ENCODE measurements at regions not wholly inside any gene's neighbourhood (a gene's known extent, or its start where the extent isn't known, plus 50 kb on each side); places are given as distances from the start of the nearest gene placed in this dataset.

GRCh38 chr10:108582387-108582786 lies 1340.9 kb downstream of the XPNPEP1 start:
- Histone ChIP-seq H3K27ac (ENCODE audit: low read depth, low read length) (no peak overlapping the region), H3K36me3 (ENCODE audit: insufficient read depth, low read length) (no peaks in the 10 kb centered on the region), H3K79me2 (ENCODE audit: control insufficient read depth, insufficient read depth, low read length, unreplicated experiment) (no peaks in the 10 kb centered on the region), H3K27me3 (ENCODE audit: insufficient read depth, low read length) (no peaks in the 10 kb centered on the region), H2AFZ (ENCODE audit: low read length, unreplicated experiment) (no peak overlapping the region), H3K4me3 (ENCODE audit: low read depth, low read length) (no peak overlapping the region), H3K4me1 (ENCODE audit: control insufficient read depth, insufficient read depth, low read length, unreplicated experiment) (no peaks in the 10 kb centered on the region)

GRCh38 chr10:108578258-108578657 lies 1345.1 kb downstream of the XPNPEP1 start:
- Histone ChIP-seq H3K4me1 (ENCODE audit: control insufficient read depth, insufficient read depth, low read length, unreplicated experiment) (no peaks in the 10 kb centered on the region), H3K79me2 (ENCODE audit: control insufficient read depth, insufficient read depth, low read length, unreplicated experiment) (no peaks in the 10 kb centered on the region), H3K36me3 (ENCODE audit: insufficient read depth, low read length) (no peaks in the 10 kb centered on the region), H3K4me3 (ENCODE audit: low read depth, low read length) (no peak overlapping the region), H2AFZ (ENCODE audit: low read length, unreplicated experiment) (no peak overlapping the region), H3K27me3 (ENCODE audit: insufficient read depth, low read length) (no peaks in the 10 kb centered on the region), H3K27ac (ENCODE audit: low read depth, low read length) (no peak overlapping the region)

- no peaks in the 10 kb centered on the region for H3K4me1 ChIP-seq (ENCODE audit: control insufficient read depth, insufficient read depth, low read length, unreplicated experiment)
- no peaks in the 10 kb centered on the region for H3K79me2 ChIP-seq (ENCODE audit: control insufficient read depth, insufficient read depth, low read length, unreplicated experiment)
- no peak overlapping the region for H3K4me3 ChIP-seq (ENCODE audit: low read depth, low read length)
- no peaks in the 10 kb centered on the region for H3K27me3 ChIP-seq (ENCODE audit: insufficient read depth, low read length)
- no peak overlapping the region for H2AFZ ChIP-seq (ENCODE audit: low read length, unreplicated experiment)
- no peaks in the 10 kb centered on the region for H3K36me3 ChIP-seq (ENCODE audit: insufficient read depth, low read length)
- H3K27ac ChIP-seq (ENCODE audit: low read depth, low read length): no peak overlapping the region
Observed at GRCh38 chr10:108574233-108574632, 1349.1 kb downstream of the XPNPEP1 start.

GRCh38 chr10:108568824-108569223 lies 1354.5 kb downstream of the XPNPEP1 start:
- H3K27me3 ChIP-seq (ENCODE audit: insufficient read depth, low read length): no peaks in the 10 kb centered on the region
- no peaks in the 10 kb centered on the region for H3K79me2 ChIP-seq (ENCODE audit: control insufficient read depth, insufficient read depth, low read length, unreplicated experiment)
- H3K36me3 ChIP-seq (ENCODE audit: insufficient read depth, low read length): no peaks in the 10 kb centered on the region
- no peak overlapping the region for H3K4me3 ChIP-seq (ENCODE audit: low read depth, low read length)
- H3K27ac ChIP-seq (ENCODE audit: low read depth, low read length): no peak overlapping the region
- H3K4me1 ChIP-seq (ENCODE audit: control insufficient read depth, insufficient read depth, low read length, unreplicated experiment): no peaks in the 10 kb centered on the region
- no peak overlapping the region for H2AFZ ChIP-seq (ENCODE audit: low read length, unreplicated experiment)

- Histone ChIP-seq H3K27me3 (ENCODE audit: insufficient read depth, low read length) (no peaks in the 10 kb centered on the region), H3K4me1 (ENCODE audit: control insufficient read depth, insufficient read depth, low read length, unreplicated experiment) (no peaks in the 10 kb centered on the region), H2AFZ (ENCODE audit: low read length, unreplicated experiment) (no peak overlapping the region), H3K27ac (ENCODE audit: low read depth, low read length) (no peak overlapping the region), H3K79me2 (ENCODE audit: control insufficient read depth, insufficient read depth, low read length, unreplicated experiment) (no peaks in the 10 kb centered on the region), H3K36me3 (ENCODE audit: insufficient read depth, low read length) (no peaks in the 10 kb centered on the region), H3K4me3 (ENCODE audit: low read depth, low read length) (no peak overlapping the region)
Observed at GRCh38 chr10:108567899-108568752, 1355.2 kb downstream of the XPNPEP1 start.

GRCh38 chr10:108566316-108567107 lies 1356.8 kb downstream of the XPNPEP1 start:
- Histone ChIP-seq H3K79me2 (ENCODE audit: control insufficient read depth, insufficient read depth, low read length, unreplicated experiment) (no peaks in the 10 kb centered on the region), H3K4me3 (ENCODE audit: low read depth, low read length) (no peak overlapping the region), H3K27ac (ENCODE audit: low read depth, low read length) (no peak overlapping the region), H3K27me3 (ENCODE audit: insufficient read depth, low read length) (no peaks in the 10 kb centered on the region), H3K36me3 (ENCODE audit: insufficient read depth, low read length) (no peaks in the 10 kb centered on the region), H3K4me1 (ENCODE audit: control insufficient read depth, insufficient read depth, low read length, unreplicated experiment) (no peaks in the 10 kb centered on the region), H2AFZ (ENCODE audit: low read length, unreplicated experiment) (no peak overlapping the region)

GRCh38 chr10:108562105-108562504 lies 1361.2 kb downstream of the XPNPEP1 start:
- H3K36me3 ChIP-seq (ENCODE audit: insufficient read depth, low read length): no peaks in the 10 kb centered on the region
- no peaks in the 10 kb centered on the region for H3K27me3 ChIP-seq (ENCODE audit: insufficient read depth, low read length)
- H2AFZ ChIP-seq (ENCODE audit: low read length, unreplicated experiment): no peak overlapping the region
- H3K79me2 ChIP-seq (ENCODE audit: control insufficient read depth, insufficient read depth, low read length, unreplicated experiment): no peaks in the 10 kb centered on the region
- no peak overlapping the region for H3K27ac ChIP-seq (ENCODE audit: low read depth, low read length)
- H3K4me3 ChIP-seq (ENCODE audit: low read depth, low read length): no peak overlapping the region
- no peaks in the 10 kb centered on the region for H3K4me1 ChIP-seq (ENCODE audit: control insufficient read depth, insufficient read depth, low read length, unreplicated experiment)

- Histone ChIP-seq H3K79me2 (ENCODE audit: control insufficient read depth, insufficient read depth, low read length, unreplicated experiment) (no peaks in the 10 kb centered on the region), H3K27ac (ENCODE audit: low read depth, low read length) (no peak overlapping the region), H2AFZ (ENCODE audit: low read length, unreplicated experiment) (no peak overlapping the region), H3K4me3 (ENCODE audit: low read depth, low read length) (no peak overlapping the region), H3K27me3 (ENCODE audit: insufficient read depth, low read length) (no peaks in the 10 kb centered on the region), H3K4me1 (ENCODE audit: control insufficient read depth, insufficient read depth, low read length, unreplicated experiment) (no peaks in the 10 kb centered on the region), H3K36me3 (ENCODE audit: insufficient read depth, low read length) (no peaks in the 10 kb centered on the region)
Observed at GRCh38 chr10:108561649-108562048, 1361.7 kb downstream of the XPNPEP1 start.

GRCh38 chr10:108560488-108560887 lies 1362.8 kb downstream of the XPNPEP1 start:
- Histone ChIP-seq H3K36me3 (ENCODE audit: insufficient read depth, low read length) (no peaks in the 10 kb centered on the region), H3K4me1 (ENCODE audit: control insufficient read depth, insufficient read depth, low read length, unreplicated experiment) (no peaks in the 10 kb centered on the region), H2AFZ (ENCODE audit: low read length, unreplicated experiment) (no peak overlapping the region), H3K79me2 (ENCODE audit: control insufficient read depth, insufficient read depth, low read length, unreplicated experiment) (no peaks in the 10 kb centered on the region), H3K27ac (ENCODE audit: low read depth, low read length) (no peak overlapping the region), H3K4me3 (ENCODE audit: low read depth, low read length) (no peak overlapping the region), H3K27me3 (ENCODE audit: insufficient read depth, low read length) (no peaks in the 10 kb centered on the region)

GRCh38 chr10:108556186-108556585 lies 1367.1 kb downstream of the XPNPEP1 start:
- H3K27me3 ChIP-seq (ENCODE audit: insufficient read depth, low read length): no peaks in the 10 kb centered on the region
- no peaks in the 10 kb centered on the region for H3K36me3 ChIP-seq (ENCODE audit: insufficient read depth, low read length)
- no peaks in the 10 kb centered on the region for H3K4me1 ChIP-seq (ENCODE audit: control insufficient read depth, insufficient read depth, low read length, unreplicated experiment)
- H3K4me3 ChIP-seq (ENCODE audit: low read depth, low read length): no peak overlapping the region
- no peak overlapping the region for H3K27ac ChIP-seq (ENCODE audit: low read depth, low read length)
- H2AFZ ChIP-seq (ENCODE audit: low read length, unreplicated experiment): no peak overlapping the region
- H3K79me2 ChIP-seq (ENCODE audit: control insufficient read depth, insufficient read depth, low read length, unreplicated experiment): no peaks in the 10 kb centered on the region

- Histone ChIP-seq H2AFZ (ENCODE audit: low read length, unreplicated experiment) (no peak overlapping the region), H3K4me1 (ENCODE audit: control insufficient read depth, insufficient read depth, low read length, unreplicated experiment) (no peaks in the 10 kb centered on the region), H3K36me3 (ENCODE audit: insufficient read depth, low read length) (no peaks in the 10 kb centered on the region), H3K27me3 (ENCODE audit: insufficient read depth, low read length) (no peaks in the 10 kb centered on the region), H3K27ac (ENCODE audit: low read depth, low read length) (no peak overlapping the region), H3K4me3 (ENCODE audit: low read depth, low read length) (no peak overlapping the region), H3K79me2 (ENCODE audit: control insufficient read depth, insufficient read depth, low read length, unreplicated experiment) (no peaks in the 10 kb centered on the region)
Observed at GRCh38 chr10:108545921-108546320, 1377.4 kb downstream of the XPNPEP1 start.
